Body of pancreas (tissue), 4 donors: ENCODE measurements at regions not wholly inside any gene's neighbourhood (a gene's known extent, or its start where the extent isn't known, plus 50 kb on each side); places are given as distances from the start of the nearest gene placed in this dataset.
"Not testable (repeated sequence)": the region's sequence is repeated elsewhere in the genome, so short reads cannot be mapped to it uniquely, and the experiment has no call there.

ENCODE experiments used
- ATAC-seq: fragments of 150-250 bp; one replicate; pipeline ENCODE4 v1.9.1; 2016
- DNase-seq, 4 donors: peaks; one replicate each; pipeline ENCODE4 v3.0.0-alpha.2; 2019
- H3K27ac ChIP-seq, 4 donors: fragments of 200-600 bp; sonication (generic); 1 replicate in 3 of 4; 2 replicates in 1 of 4; pipeline versions ENCODE4 v1.5.1 to v1.6.1; 2016 to 2019; ENCODE audit warnings: mild to moderate bottlenecking in 1 of 4, mixed read lengths in 1 of 4, moderate library complexity in 1 of 4
- H3K27me3 ChIP-seq, 2 donors: fragments of 200-600 bp; sonication (generic); one replicate each; pipeline ENCODE4 v1.6.0; 2016; ENCODE audit warnings: mild to moderate bottlenecking in 1 of 2
- H3K36me3 ChIP-seq, 2 donors: fragments of 200-600 bp; sonication (generic); replicated peaks in 1 of 2; 2 replicates each; pipeline ENCODE4 v1.5.1; 2016; ENCODE audit warnings: low read depth in 2 of 2; ENCODE audit not compliant: insufficient read depth in 1 of 2
- H3K4me1 ChIP-seq: fragments of 200-600 bp; sonication (generic); one replicate; pipeline ENCODE4 v1.6.0; 2016
- H3K4me3 ChIP-seq, 2 donors: fragments of 200-600 bp; sonication (generic); 1 replicate in 1 of 2; 2 replicates in 1 of 2; pipeline ENCODE4 v1.5.1; 2016 to 2019
- H3K9me3 ChIP-seq, 3 donors: fragments of 200-600 bp; sonication (generic); 1 replicate in 2 of 3; 2 replicates in 1 of 3; pipeline ENCODE4 v1.5.1; 2016
- POLR2A ChIP-seq, 3 donors: fragments of 450-650 bp; IDR thresholded peaks; one replicate each; pipeline ENCODE4 v1.6.1; 2016; ENCODE audit warnings: antibody characterized with exemption in 3 of 3, mild to moderate bottlenecking in 2 of 3
- WGBS, 2 donors: methylation state at CpG; one replicate each; pipeline ENCODE4 v1.1.5; 2017; 5-methylcytosine and 5-hydroxymethylcytosine counted together
- intact Hi-C: fragments of 100-400 bp; cut with DNase I; formaldehyde crosslinking; loops from one replicate; pipeline ENCODE4 v1.15.1; 2023
- TF ChIP-seq, protein P1 (sequence below), 7 experiments: fragments of 450-650 bp in 4 of 7; fragments of 200-600 bp in 3 of 7; sonication (generic) in 3 of 7; IDR thresholded peaks; one replicate each; pipeline ENCODE4 v1.5.1; 2016 to 2019; ENCODE audit warnings: antibody characterized with exemption in 7 of 7

DNA sequence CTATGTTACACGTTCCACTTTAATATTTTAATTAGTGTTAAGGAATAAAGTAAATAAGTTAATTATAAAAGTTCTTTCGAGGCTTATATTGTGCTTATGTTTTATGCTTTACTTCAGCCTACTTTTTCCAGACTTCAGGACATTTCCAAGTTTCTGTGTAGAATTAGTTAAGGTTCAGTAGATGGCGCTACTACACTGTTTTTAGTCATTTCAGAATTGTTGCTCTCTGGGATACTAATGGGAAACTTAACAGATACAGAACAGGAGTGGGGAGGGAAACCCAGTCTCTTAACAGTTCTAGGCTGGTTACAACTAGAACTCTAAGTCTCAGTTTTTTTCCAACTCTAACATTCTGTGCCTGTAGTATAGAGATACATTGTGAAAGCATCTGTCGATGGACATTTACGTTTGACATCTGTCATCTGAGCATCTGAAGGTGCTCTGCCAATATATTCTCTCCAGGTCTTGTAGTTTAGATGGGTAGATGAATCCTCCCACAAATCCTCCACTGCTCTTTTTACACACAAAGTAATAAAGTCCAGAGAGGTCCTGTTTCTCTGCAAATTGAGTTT, 56.8 kb upstream of the FAM171A1 start:
- WGBS, 2 donors = 28 to 31% methylated on average over 5 of the region's 5 CpGs
- no peak overlapping the region for H3K27ac ChIP-seq
- no peaks in the 10 kb centered on the region for H3K9me3 ChIP-seq
- no peak overlapping the region for H3K4me3 ChIP-seq
- intact Hi-C loops = no loop called here
- no peaks in the 10 kb centered on the region for H3K36me3 ChIP-seq
- TF ChIP-seq POLR2A (IDR thresholded peaks at IDR 0.05) = no peak
- TF ChIP-seq, protein P1, sequence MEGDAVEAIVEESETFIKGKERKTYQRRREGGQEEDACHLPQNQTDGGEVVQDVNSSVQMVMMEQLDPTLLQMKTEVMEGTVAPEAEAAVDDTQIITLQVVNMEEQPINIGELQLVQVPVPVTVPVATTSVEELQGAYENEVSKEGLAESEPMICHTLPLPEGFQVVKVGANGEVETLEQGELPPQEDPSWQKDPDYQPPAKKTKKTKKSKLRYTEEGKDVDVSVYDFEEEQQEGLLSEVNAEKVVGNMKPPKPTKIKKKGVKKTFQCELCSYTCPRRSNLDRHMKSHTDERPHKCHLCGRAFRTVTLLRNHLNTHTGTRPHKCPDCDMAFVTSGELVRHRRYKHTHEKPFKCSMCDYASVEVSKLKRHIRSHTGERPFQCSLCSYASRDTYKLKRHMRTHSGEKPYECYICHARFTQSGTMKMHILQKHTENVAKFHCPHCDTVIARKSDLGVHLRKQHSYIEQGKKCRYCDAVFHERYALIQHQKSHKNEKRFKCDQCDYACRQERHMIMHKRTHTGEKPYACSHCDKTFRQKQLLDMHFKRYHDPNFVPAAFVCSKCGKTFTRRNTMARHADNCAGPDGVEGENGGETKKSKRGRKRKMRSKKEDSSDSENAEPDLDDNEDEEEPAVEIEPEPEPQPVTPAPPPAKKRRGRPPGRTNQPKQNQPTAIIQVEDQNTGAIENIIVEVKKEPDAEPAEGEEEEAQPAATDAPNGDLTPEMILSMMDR (IDR thresholded peaks at IDR 0.05) = peak in 6 of 7 experiments; percentile 35 to 61 (median 46)
- H3K4me1 ChIP-seq = no peaks in the 10 kb centered on the region
- H3K27me3 ChIP-seq = no peaks in the 10 kb centered on the region
- DNase-seq = no peak
- no peak for ATAC-seq

DNA sequence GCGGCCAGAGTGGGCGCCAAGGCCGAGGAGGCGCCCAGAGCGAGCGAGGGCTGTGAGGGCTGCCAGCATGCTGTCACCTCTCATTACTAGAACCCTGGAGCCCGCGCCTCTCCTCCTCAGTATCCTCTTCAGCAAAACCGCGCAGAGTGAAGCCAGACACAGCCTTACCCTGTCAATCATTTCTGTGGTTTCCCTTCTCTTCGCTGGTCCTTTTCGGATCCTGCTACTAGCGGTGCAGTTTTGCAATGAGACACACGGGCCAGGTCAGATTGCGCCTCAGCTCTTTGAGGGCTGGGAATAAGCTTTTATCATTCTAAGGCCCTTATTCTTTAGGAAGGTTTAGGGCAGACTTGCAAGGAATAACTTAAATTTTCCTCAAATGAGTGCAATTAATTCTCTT, 55.5 kb upstream of the FAM171A1 start:
- H3K9me3 ChIP-seq = no peaks in the 10 kb centered on the region
- WGBS, 2 donors = 80 to 90% methylated on average over 11 to 15 of the region's 15 CpGs
- no peaks in the 10 kb centered on the region for H3K4me1 ChIP-seq
- no peak for ATAC-seq
- no peak overlapping the region for H3K27ac ChIP-seq
- intact Hi-C loops = no loop called here
- no peak for DNase-seq
- no peaks in the 10 kb centered on the region for H3K36me3 ChIP-seq
- no peak for TF ChIP-seq POLR2A (IDR thresholded peaks at IDR 0.05)
- TF ChIP-seq, protein P1 (IDR thresholded peaks at IDR 0.05) = no peak
- no peak overlapping the region for H3K4me3 ChIP-seq
- no peaks in the 10 kb centered on the region for H3K27me3 ChIP-seq

DNA sequence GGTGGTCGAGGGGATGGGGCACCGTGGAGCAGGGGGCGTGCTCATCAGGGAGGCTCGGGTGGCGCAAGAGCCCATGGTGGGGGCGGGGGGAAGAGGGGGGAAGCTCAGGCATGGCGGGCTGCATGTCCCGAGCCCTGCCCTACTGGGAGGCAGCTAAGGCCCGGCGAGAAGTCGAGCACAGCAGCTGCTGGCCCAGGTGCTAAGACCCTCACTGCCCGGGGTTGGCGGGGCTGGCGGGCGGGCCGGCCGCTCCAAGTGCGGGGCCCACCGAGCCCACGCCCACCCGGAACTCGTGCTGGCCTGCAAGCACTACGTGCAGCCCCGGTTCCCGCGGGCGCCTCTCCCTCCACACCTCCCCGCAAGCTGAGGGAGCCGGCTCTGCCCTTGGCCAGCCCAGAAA, 55.0 kb upstream of the FAM171A1 start:
- ATAC-seq (no peak), DNase-seq (no peak)
- no peaks in the 10 kb centered on the region for H3K36me3 ChIP-seq
- intact Hi-C loops = no loop called here
- H3K27ac ChIP-seq = no peak overlapping the region
- H3K4me1 ChIP-seq = no peaks in the 10 kb centered on the region
- H3K9me3 ChIP-seq = no peaks in the 10 kb centered on the region
- H3K27me3 ChIP-seq = no peaks in the 10 kb centered on the region
- TF ChIP-seq, protein P1 (IDR thresholded peaks at IDR 0.05) = no peak
- no peak for TF ChIP-seq POLR2A (IDR thresholded peaks at IDR 0.05)
- H3K4me3 ChIP-seq = no peak overlapping the region
- 87% methylated on average over 16 of the region's 29 CpGs; no CpG with 5 or more reads in 1 of the 2 donors for WGBS, 2 donors

DNA sequence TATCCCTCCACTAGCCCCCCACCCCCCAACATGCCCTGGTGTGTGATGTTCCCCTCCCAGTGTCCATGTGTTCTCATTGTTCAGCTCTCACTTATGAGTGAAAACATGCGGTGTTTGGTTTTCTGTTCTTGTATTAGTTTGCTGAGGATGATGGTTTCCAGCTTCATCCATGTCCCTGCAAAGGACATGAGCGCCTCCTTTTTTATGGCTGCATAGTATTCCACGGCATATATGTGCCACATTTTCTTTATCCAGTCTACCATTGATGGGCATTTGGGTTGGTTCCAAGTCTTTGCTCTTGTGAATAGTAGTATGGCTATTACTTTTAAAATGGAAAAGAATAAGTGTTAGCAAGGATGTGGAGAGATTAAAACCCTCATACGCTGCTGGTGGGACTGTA, 50.8 kb upstream of the FAM171A1 start:
- DNase-seq, H3K27ac ChIP-seq, H3K36me3 ChIP-seq, H3K9me3 ChIP-seq, intact Hi-C loops, H3K27me3 ChIP-seq, ATAC-seq, H3K4me1 ChIP-seq, H3K4me3 ChIP-seq: not testable (repeated sequence)
- 85 to 92% methylated on average over 4 of the region's 4 CpGs for WGBS, 2 donors
